NCI-H2196 treated with DMSO at 0.1 percent for 48 hours (cell line): ENCODE measurements at regions not wholly inside any gene's neighbourhood (a gene's known extent, or its start where the extent isn't known, plus 50 kb on each side); places are given as distances from the start of the nearest gene placed in this dataset.
"Not testable (repeated sequence)": the region's sequence is repeated elsewhere in the genome, so short reads cannot be mapped to it uniquely, and the experiment has no call there.

Experiments used
- DNase-seq: peaks from one replicate; lab custom pipeline; 2025; ENCODE audit not compliant: unreplicated experiment; lab: John Stamatoyannopoulos, UW

DNA sequence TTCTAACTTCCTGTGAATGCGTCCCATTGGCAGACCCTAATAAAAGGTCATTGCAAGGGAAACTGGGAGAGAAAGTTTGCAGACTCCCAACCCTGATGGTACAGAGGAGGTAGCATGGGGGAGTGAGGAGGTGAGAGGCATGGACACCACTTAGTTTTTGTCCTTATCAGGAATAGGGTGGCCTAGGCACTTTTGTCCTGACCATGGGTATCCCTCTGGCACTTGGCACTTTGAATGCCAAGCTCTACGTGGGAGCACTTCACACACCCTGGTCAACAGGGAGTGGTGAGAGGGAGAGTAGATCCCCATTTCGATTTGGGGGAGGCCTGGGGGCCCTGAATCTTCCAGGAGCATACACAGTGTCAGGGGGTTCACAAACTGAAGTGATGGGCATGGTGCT lies 75.6 kb upstream of the SH3PXD2B start:
- DNase-seq = no peak

DNA sequence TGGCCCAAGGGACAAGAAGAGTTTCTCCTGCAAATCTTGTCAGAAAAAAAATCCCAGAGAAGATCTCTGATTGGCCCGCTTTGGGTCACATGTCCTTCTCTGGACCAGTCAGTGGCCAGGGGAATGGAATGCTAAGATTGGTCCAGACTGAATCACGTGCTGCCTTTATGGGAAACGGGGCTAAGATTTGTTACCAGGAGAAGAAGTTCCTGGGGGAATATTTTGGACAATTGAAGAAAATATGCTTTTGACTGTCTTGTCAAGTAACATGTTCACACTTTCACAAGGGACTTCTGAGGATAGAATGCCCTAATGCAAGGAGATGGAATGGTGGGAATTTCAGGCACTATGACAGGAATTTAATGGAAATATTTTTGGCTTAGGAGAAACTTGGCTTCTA lies 74.1 kb upstream of the SH3PXD2B start:
- no peak for DNase-seq

DNA sequence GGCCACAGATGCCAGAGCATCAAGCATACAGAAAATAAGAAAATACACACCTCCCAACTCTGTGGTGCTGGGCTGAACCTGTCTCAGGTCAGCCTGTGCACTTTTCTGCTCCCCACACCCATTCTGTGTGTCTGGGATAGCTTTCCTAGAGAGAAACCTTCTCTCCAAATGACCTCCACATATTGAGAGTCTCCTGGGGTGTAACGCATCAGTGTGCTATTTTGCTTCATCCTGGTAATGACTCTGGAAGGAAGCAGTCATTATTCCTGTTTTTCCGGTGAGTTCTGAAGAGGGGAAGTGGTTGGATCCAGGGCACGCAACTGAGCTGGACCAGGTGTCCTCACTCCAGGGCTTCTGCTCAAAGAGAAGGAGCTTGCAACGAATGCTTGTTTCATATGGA lies 73.2 kb upstream of the SH3PXD2B start:
- DNase-seq = no peak

DNA sequence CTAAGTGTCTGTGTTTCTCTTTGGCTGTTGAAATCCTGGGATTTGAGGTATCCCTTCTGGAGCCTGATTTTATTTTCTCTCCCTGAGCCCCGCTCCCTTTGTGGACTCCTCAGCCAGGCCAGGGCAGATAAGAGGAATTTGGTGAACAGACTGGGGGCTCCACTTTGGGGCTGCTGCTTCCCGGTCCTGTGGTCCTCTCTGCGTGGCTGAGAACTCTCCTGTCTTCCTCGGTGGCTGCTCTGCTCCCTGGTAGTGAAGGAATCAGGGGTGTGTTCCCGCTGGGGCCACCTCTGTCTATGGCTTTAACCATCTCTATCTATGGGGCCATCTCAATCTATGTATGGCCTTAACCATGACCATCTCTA lies 71.7 kb upstream of the SH3PXD2B start:
- no peak for DNase-seq

DNA sequence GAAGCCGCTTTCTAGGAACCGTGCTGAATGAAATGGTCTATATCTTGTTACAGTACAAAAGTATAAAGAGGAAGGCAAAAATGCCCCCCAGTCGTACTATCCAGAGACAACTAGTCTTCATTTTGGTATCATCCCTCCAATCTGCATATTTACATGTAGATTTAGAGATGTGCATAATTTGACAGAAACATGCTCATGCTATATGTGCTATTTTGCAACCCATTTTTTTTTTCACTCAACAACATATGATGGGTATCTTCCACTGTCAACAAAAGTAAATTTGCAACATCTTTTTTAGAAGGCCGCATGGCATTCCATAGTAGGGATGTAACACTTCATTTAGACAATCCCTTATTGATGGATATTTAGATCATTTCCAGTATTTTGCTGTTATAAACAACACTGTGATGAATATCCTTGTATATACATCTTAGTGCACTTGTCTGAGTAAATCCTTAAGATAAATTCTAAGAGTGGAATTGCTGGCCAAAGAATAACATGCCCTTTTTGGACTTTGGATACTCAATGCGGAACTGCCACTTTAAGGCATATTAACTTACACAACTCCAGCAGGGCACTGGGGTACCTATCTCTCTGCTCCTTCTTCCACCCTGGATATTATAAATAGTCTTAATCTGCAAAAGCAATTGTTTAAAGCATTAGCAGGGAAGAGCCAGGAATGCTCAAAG lies 71.1 kb upstream of the SH3PXD2B start:
- no peak for DNase-seq

DNA sequence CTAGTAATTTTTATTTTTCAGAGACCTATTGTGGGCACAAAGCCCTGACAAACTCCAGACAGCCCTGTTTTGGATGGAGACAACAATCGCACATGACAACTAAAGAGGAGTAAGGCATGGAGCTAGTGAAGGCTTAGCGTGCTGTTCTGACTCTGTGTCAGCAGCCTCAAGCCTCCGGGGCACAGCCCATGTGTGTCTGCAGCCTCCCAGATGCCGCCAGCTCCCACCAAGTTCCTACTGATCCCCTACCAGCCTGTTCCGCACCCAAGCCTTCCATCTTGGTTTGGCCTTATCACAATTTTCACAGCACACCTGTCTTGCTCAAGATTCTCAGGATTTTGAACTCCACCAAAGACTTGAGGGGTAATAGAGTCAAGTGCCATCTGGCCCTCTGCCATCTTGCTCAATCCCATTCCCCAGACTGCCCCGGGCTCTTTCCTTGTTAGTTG lies 70.3 kb upstream of the SH3PXD2B start:
- DNase-seq = no peak

DNA sequence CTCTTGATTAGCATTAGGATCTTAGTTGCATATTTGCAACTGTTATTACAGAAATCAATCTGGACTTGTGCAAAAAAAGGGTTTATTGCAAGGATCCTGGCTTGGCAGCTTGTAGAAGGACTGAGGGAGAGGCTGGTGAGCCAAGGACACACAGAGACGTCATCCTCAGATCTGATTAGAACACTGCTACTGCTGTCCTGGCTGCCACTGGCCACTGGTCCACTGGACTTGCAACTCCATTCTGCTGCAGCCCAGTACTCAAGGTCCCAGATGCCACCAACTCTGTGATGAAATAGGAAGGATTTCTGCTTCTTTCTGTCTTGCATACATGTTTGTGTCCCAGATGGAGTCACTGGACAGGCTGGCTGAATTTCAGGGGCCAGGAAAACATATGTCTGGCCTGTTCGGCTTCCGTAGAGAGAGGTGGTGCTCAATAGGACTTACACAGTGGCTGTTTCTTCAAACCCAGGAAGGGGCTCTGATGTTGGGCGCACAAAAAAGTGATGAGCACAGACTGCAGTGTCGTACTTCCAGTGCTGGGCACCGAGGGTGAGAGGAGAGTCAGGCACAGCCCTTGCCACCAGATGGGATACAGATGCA lies 68.9 kb upstream of the SH3PXD2B start:
- DNase-seq = no peak

DNA sequence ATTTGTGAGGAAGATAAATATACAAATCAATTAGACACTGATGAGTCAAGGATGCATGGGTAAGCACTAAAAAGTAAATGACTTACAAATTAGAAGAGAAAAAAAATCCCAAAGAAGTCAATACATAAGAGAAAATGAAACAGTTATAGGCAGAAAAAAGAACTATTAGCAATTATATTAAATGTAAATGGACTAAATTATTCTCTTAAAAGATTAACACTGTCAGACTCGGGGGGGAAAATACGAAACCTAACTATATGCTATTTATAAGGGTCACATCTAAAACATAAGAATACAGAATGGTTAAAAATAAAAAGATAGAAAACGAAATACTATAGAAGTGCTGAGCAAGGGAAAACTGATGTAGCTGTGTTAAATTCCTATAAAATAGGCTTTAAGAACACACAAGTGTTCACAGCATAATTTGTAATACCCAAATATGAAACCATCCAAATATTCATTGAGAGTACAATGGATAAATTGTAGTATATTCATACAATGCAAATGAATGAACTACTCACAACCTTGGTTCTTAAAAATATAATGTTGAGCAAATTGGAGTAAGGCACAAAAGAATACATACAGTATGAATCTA lies 67.1 kb upstream of the SH3PXD2B start:
- no peak for DNase-seq

DNA sequence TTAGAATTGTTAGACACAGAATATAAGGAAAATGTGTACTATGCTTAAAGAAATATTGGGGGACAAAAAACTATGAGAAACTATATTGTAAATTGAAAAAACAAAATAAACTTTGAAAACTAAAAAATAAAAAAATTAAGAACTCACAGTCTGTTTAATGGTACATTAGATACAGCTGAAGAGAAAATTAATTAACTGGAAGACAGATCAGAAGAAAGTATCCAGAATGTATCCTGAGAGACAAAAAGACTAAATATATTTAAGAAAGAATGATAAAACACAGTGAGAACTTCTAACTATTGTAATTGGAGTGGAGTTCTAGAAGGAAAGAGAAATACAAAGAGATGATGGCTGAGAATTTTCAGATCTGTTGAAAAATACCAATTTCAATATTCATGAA lies 57.6 kb upstream of the SH3PXD2B start:
- no peak for DNase-seq

DNA sequence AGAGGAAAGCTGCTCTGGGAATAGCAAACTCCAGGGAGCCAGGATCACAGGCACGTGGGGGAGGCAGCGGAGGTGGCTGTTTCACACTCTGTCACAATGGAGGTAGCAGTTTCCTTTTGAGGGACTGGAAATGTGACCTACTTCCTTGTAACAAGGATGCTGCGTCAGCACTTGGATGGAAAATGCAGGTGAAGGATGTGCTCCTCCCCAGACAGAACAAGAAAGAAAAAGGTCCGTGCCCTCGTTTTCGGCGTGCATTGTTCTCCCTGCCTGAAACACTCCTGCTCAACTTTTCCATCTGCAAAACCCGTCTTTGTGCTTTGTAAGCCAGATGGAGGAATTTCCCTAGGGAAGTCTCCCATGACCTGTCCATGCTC lies 55.1 kb upstream of the SH3PXD2B start:
- DNase-seq = no peak

DNA sequence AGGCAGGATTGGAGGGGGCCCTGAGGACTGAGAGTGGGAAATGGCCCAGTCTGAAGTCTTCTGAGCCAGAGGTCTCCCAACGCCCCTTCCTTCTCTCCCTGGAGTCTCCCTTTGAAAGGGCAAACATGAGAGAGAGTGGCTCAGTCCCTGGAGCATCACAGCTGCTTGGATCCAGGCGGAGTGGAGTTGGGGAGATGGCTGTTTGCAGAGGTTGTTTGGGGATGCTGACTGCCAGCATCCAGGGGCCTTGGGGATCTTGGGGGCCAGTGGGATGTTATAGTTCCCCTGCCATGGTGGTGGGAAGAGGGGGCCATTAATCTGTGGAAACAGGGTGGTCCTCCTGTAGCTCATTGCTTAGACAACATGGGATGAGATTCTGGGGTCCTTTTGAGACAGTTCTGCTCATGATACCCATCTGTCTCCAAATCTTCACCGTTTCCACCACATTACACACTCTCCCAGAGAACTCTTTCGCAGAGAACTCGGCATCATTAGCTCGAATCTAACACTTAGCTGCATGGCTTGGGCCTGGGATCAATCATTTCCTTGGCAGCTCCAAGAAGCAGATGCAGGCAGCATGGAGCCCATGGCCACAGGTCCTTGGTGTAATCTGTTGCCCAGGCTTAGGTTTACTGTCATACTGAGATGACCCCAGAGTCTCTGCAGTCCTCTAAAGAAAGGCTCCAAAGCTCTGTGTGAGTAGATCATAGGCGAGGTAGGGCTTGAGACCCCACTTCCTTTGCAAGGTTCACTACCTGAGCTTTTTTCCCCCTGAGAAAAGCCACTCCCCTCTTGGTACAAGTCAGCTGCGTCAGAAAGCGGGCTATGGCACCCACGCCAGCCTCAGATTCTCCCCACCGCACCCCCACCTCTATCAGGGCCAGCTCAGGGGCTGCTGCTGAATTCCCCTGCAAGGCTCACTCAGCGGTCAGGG lies 54.4 kb upstream of the SH3PXD2B start:
- no peak for DNase-seq

DNA sequence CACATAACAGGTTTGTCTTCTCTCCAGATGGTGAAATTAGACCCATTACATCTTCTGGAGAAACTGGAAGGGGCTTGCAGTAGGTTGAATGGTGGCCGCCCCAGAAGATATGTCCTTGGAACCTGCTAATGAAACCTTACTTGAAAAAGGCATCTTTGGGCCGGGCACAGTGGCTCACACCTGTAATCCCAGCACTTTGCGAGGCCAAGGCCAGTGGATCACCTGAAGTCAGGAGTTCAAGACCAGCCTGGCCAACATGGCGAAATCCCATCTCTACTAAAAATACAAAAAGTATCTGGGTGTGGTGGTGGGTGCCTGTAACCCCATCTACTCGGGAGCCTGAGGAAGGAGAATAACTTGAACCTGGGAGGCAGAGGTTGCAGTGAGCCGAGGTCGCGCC lies 53.2 kb upstream of the SH3PXD2B start:
- DNase-seq = not testable (repeated sequence)

DNA sequence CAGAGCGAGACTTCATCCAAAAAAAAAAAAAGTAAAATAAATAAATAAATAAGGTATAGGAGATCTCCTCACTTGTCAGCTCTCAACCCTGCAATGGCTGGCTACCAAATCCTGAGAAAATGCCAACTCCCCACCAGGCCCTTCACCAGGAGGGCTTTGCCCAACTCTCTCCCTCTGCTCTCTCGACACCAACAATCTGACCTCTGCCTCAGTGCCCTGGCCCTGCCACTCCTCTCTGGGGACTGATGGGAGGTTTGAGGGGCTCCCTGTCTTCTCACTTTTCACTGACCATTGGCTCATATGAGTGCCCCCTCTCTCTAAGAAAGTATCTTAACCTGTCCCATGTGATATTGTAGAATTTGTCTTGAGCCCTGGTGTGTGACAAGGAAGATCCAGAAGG lies 52.6 kb upstream of the SH3PXD2B start:
- DNase-seq = no peak

DNA sequence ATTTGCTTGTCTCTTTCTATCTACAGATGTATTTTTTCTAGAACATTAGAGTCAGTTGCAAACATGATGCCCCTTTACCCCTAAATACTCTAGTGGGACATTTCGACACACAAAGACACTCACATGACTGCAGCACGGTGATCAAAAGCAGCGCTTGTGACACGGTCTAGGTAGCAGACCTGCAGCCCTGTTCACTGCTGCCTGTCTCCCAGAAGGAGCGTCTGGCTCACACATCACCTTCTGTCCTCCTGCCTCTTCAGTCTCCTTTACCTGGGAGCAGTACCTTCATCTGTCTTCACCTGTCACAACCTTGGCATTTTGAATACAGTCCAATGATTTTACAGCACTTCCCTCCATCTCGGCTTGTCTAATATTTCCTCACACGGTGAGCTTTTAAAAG lies 51.9 kb upstream of the SH3PXD2B start:
- DNase-seq = no peak

DNA sequence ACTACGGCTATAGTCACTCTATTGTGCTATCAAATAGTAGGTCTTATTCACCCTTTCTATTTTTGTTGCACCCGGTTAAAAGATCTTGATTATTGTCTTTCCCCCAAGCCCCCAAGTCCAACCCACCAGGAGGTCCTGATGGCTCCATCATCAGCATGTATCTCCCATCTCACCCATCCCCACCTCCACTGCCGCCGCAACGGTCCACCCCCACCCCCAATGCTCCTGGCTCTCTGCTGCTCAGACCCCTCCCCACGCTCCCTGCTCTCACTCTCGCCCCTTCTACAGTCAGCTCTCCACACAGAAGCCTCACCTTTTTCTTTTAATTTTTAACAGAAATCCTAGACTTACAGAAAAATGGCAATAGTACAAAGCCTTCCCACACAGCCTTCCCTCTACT lies 51.5 kb upstream of the SH3PXD2B start:
- no peak for DNase-seq

DNA sequence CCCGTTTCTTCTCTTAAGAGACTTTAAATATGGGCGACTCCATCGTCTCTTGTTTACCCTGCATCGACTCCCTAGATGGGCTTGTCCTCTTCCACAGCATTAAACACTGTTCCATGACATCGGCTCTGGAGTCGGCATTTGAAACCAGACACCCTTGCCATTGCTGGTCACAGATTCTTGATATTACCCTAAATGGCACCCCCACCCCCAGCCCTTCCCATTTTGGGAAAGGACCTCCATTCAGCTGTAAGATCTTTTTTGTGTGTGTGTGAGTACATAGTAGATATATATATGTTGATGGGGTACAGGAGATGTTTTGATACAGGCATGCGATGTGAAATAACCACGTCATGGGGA lies 51.1 kb upstream of the SH3PXD2B start:
- DNase-seq = no peak

DNA sequence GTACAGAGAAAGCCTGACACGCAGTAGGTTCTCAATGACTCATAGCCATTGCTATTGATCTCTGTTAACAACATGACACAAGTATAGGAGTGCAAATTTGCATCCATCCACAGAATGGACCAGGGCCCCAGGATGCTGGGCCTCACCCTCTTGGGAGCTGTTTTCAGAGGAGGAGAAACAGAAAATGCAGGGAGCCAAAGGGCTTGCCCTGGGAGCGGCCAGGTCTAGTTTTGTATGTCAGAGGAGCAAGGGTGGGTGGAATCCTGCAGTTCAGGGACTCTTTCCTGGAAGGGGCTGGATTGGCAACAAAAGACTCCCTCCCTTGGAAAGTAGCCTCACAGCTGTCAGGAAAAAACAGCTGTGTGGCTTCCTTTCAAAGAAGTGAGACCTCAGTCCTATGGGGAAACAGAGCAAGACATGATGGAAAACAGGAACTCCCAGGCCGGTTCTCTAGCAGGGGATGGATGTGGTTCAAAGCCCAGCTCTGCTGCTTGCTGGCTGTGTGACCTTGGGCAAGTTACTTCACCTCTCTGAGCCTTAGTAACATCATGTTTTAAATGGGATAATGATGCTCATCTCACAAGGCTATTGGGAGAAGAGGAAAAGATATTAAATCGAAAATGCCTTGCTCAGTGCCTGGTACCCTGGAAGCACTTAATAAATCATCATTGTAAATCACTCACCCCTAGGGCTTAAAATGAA lies 50.5 kb upstream of the SH3PXD2B start:
- no peak for DNase-seq

DNA sequence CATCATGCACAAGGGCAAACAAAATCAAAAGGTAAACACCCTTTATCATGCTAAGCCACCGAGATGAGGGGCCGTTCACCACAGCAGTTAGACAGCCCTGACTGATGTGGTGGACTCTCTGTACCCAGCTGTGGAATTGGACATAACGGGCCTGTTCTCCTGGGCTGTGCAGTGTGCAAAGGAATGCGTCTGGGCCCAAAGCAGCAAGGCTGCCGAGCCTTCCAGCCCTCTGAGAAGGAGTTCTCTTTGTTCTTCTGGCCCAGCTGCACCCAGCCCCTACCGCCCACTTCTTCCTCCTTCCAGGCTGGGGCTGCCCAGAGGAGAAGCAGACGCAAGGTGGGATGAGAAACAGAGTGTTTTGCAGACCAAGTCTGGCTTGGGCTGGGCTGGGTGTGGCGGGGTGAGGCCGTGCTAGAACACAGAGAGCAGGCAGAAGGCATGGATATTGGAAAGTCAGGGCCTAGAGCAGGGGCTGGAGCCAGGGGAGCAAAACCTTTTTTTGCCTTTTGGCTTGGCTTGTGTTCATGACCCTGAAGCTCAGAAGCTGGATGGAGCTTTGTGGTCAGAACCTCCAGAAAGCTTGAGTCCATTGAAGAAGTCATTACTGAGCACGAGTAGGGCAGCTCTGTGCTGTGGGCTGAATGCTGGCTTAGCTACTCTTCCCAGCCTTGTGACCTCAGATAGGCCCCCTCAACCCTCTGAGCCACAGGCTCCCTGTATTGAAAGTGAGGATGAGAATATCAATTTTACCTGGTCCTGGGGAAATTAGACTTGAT lies 49.8 kb upstream of the SH3PXD2B start:
- no peak for DNase-seq
